Fibroblast of pulmonary artery (primary cell): ENCODE measurements at regions not wholly inside any gene's neighbourhood (a gene's known extent, or its start where the extent isn't known, plus 50 kb on each side); places are given as distances from the start of the nearest gene placed in this dataset.

ENCODE experiments used
- DNase-seq: peaks from one replicate; pipeline ENCODE4 v3.0.0-alpha.2; 2010; ENCODE audit warnings: low read depth
- H3K4me3 ChIP-seq: replicated peaks from 2 replicates; pipeline ENCODE4 v1.5.1; 2011; ENCODE audit warnings: low read depth, mild to moderate bottlenecking, control low read depth, low read length, moderate library complexity
- TF ChIP-seq, protein P1 (sequence below): IDR thresholded peaks from 2 replicates; pipeline ENCODE4 v1.5.1; 2011; ENCODE audit warnings: mild to moderate bottlenecking, control low read depth, low read length, inconsistent platforms; ENCODE audit errors: missing control alignments

DNA sequence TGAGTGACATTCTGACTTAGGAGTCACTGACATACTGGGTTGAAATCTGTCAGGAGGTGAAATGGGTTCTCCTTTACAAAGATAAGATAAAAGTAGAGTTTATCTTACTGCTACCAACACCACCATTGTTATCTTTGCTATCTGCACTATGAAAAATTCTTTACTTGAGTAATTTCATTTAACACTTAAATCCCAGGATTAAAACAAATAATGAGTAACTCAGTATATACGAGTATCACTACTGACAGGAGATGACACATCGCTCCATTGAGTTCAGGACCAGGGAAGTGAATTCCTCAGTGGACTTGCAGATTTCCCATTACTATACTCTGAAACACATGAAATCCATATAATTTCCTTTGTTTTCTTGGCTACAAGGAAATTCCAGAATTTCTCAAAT lies 242.1 kb upstream of the NLRP1 start:
- DNase-seq, result no peak
- TF ChIP-seq, protein P1, sequence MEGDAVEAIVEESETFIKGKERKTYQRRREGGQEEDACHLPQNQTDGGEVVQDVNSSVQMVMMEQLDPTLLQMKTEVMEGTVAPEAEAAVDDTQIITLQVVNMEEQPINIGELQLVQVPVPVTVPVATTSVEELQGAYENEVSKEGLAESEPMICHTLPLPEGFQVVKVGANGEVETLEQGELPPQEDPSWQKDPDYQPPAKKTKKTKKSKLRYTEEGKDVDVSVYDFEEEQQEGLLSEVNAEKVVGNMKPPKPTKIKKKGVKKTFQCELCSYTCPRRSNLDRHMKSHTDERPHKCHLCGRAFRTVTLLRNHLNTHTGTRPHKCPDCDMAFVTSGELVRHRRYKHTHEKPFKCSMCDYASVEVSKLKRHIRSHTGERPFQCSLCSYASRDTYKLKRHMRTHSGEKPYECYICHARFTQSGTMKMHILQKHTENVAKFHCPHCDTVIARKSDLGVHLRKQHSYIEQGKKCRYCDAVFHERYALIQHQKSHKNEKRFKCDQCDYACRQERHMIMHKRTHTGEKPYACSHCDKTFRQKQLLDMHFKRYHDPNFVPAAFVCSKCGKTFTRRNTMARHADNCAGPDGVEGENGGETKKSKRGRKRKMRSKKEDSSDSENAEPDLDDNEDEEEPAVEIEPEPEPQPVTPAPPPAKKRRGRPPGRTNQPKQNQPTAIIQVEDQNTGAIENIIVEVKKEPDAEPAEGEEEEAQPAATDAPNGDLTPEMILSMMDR, result no peak

DNA sequence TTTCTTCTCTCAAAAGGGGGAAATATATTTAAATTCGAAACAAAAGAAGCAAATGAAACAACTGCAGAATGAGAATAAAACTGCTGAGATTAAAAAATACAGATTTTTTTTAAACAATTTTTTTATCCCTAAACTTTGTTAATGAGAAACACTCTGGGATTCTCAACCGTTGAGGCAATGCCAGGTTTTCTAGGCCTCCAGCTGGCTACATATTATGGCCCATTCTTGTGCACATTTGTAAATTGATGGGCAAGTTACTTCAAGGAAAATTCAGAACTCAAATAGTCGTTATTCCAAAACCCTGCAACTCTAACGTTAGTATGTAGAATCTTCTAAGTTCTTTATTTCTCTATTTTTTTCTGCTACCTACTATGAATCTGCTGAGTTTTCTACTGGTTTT lies 239.3 kb upstream of the WSCD1 start:
- H3K4me3 ChIP-seq, result no peak overlapping the region
- TF ChIP-seq, protein P1, result no peak

More for the DNA sequence above, 242.1 kb upstream of the NLRP1 start:
- no peak overlapping the region for H3K4me3 ChIP-seq

DNA sequence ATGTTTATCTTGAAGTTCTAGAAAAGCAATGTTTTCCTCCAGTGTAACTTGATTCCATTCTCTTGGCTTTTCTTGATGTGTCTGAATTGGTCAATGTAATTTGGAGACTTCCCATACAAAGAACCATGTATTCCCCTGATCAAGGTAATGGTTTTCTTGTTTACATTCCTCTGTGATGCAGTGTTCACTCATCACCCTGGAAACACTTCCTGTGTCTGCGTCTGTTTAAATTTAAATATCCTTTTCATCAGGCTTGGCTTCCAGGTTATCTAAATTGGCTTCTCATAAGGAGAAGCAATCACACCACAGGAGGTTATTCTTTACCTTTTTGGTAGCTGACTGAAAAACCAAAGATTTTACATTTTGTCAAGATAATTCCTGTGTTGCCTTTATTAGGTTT lies 237.3 kb upstream of the WSCD1 start:
- no peak overlapping the region for H3K4me3 ChIP-seq
- peak; percentile 58 for DNase-seq

More for the DNA sequence above, 239.3 kb upstream of the WSCD1 start:
- DNase-seq, result no peak

DNA sequence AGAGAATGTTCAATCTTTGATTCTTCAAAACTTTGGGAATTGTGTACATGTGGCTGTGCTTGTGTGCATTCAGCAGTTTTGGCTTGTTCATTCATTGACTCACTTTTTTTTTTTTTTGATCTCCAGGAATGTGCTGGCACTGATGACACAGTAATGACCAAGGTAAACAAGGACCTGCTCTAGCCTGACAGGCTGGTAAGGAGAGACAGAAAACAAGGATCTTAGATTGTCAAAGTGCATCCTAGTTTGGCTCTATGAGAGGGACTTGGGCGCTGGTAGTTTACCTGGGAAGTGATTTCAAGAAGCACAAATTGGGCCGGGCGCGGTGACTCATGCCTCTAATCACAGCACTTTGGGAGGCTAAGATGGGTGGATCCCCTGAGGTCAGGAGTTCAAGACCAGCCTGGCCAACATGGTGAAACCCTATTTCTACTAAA lies 233.1 kb upstream of the WSCD1 start:
- DNase-seq, result peak; percentile 25
- TF ChIP-seq, protein P1, result no peak
- no peak overlapping the region for H3K4me3 ChIP-seq

More for the DNA sequence above, 237.3 kb upstream of the WSCD1 start:
- TF ChIP-seq, protein P1, result no peak

DNA sequence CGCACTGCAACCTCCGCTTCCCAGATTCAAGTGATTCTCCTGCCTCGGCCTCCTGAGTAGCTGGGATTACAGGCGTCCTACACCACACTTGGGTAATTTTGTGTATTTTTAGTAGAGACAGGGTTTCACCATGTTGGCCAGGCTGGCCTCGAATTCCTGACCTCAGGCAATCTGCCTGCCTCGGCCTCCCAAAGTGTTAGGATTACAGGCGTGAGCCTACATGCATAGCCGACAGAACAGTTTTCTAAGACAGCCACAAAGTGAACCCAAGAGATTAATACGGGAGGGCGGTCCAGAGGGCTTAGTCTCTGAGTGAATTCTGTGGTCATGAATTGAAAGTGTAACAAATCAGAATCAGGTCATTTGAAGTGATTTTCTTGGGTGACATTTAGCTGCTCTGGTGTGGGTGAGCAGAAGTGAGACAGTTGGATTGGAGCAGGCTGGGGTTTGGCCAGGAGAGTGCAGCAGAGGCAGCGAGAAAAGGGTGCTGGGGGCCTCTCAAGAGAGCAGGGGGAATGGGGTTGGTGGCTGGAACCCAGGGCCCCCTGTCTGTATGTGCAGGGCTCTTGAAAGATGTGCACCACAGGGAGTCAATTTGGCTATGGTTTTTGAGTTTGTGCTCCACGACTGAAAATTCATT lies 231.4 kb upstream of the WSCD1 start:
- TF ChIP-seq, protein P1, result no peak
- no peak for DNase-seq
- no peak overlapping the region for H3K4me3 ChIP-seq

DNA sequence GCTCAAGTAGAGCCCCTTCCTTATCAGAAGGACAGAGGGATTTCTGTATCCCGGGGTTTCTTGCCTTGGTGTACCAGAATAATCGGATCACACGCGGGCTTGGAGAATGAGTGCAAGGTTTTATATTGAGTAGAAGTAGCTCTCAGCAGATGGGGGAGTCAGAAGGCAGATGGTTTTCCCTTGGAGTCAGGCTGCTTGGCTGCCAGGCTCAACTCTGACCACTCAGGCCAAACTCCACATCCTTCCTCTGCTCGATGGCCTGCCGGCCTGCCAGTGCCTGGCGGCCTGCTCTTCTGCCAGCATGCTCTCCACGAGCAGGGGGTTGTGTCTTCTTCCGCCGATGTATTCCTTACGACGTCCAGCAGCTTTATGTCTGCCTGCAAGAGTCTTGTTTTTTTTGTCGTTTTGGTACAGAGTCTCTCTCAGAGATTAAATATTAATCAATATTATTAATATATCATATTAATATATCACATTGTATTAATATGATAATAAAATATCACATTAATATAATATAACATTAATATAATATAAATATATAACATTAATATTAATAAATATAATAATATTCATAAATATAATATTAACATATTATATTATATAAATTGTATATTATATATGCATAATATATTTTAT lies 229.2 kb upstream of the WSCD1 start:
- TF ChIP-seq, protein P1, result no peak
- no peak overlapping the region for H3K4me3 ChIP-seq

DNA sequence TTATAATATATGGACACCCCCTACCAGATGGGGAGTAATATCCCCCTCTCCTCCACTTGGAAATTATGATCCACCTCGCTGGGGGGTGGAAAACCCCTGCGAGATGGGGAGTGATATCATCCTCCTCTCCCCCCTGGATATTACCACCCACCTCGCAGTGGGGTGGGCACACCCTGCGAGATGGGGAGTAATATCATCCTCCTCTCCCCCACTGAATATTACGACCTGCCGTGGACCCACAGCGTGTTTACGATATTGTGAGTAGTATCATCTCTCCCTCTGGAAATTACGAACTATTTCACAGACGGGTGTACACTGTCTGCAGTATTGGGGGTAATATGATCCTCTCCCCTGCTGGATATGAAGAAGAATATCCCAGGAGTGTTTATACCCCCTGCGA lies 228.3 kb upstream of the WSCD1 start:
- no peak overlapping the region for H3K4me3 ChIP-seq
- TF ChIP-seq, protein P1, result no peak
- no peak for DNase-seq

More for the DNA sequence above, 229.2 kb upstream of the WSCD1 start:
- no peak for DNase-seq
